Hematopoietic multipotent progenitor cell treated with erythropoietin and hydrocortisone succinate and interleukin-3 and kit ligand, for 8 days (in vitro differentiated cells): ENCODE measurements at regions not wholly inside any gene's neighbourhood (a gene's known extent, or its start where the extent isn't known, plus 50 kb on each side); places are given as distances from the start of the nearest gene placed in this dataset.
A peak's percentile ranks its signal among the peaks of the same experiment; 100 is the strongest.

Experiments used
- DNase-seq: peaks from one replicate; pipeline ENCODE4 v3.0.0-alpha.2; 2015

DNA sequence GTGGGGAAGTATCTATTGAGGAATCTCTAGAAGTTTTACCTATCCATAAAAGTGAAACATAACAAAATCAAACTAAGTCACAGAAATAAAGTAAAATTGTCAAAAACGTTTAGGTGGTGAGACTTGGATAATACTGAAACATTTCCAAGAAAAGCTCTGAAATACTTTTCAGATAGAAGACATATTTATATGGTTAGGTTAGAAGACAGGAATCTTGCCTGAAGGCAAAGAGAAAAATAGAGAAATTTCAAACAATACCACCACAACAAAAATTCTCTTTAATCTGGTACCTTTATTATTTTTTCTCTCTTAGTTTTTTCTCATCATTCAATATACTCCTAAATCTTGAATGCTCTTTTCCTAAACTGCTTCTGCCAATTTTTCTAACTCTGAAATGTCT is 222.7 kb upstream of the PLSCR5 start:
- DNase-seq = no peak

DNA sequence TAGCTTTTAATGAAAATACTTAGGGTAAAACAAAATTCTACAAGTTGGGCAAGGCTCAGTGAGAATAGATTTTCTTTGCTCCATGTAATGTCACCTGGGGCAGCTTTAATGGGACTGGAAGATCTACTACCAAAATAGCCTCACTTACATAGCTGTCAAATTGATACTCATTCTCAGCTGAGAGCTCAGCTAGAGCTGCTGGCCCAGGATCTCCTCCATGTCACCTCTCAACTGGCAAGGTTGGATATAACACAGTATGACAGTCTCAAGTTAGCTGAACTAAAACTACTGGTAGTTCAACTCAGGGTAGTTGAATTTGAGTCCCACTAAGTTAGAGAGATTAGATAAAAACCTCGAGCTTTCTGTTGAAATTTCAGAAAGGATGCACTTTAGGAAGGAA is 218.5 kb upstream of the PLSCR5 start:
- no peak for DNase-seq

DNA sequence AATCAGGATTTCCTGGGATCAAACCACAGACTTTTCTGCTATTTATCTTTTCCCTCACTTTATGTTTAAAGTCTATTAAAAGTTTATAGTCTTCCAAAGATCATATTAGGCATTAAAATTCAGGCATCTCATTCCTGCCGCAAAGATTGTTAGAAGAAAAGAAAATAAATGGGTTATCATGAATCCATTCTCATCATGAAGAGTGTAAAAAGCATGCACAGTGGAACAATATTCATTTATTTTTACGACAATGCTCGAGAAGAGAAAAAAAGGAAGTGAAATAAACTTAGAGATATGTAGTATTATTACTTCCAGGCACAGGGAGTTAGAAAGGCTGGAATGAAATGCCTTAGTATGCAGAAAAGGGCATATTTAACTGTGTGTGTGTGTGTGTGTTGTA is 213.7 kb upstream of the PLSCR5 start:
- no peak for DNase-seq

DNA sequence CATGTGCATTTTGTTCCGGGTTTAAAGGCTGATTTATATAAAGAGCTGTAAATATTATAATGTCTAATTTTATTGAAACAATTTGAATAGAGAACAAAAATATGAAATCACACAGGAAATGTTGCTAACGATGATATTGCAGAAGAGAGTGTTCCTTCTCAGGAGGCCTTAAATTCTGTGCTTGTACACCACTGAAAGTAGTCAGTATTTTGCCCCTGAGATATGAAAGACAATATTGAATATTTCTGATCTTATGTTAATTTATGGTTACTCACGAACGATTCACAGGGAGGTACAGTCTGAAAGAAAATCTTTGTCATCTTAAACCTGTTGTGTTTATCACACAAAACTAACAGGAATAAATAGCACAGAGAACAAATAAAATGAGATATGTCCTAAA is 213.2 kb upstream of the PLSCR5 start:
- DNase-seq = no peak

DNA sequence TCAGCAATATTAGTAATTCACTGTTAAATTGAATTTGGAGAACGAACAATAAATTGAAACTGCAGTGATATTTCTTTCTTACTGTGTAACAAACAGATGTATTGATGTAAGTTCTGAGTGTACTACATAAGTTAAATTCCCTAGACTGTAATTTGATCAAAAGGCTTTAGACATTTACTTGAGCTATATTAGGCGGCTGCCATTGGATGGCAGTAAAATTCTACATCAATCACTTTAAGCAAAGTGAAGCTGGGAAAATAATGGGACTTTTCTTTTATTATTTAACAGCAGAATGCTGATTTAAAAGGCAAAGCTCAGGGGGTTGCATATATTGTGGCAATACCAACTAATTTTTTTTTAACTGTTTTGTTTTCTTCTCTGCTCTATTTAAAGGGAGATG is 212.6 kb upstream of the PLSCR5 start:
- peak; percentile 2 for DNase-seq

DNA sequence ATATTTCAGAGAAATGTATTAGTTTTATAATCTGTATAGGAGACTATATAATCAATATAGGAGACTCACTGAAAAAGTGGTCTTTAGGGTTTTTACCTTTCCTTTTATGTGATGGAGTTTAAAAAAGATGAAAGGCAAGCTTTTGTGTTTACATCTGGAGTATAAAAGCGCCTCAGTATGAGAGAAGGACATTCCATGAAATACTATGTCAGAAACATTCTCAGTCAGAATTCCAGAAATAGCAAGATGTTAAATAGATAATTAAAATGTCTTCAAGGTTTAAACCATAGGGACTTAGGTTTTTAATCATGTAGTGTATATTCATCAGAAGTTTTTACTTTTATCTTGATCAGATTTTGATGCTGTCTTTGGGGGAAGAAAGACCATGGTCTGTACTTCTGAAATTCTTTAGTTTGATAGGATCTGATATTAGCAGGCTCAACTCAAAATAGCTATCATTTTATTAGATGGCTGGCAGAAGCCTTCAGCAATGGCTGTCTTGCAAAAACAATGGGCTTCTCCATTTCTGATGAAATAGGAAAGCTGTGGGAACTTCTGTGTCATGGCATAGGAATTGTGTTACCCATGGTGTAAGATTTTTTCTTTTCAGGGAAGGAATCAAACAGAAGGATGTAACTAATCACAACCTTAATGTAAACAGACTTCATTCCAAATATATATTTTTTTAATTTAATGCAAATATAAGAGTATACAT is 209.6 kb upstream of the PLSCR5 start:
- DNase-seq = no peak

DNA sequence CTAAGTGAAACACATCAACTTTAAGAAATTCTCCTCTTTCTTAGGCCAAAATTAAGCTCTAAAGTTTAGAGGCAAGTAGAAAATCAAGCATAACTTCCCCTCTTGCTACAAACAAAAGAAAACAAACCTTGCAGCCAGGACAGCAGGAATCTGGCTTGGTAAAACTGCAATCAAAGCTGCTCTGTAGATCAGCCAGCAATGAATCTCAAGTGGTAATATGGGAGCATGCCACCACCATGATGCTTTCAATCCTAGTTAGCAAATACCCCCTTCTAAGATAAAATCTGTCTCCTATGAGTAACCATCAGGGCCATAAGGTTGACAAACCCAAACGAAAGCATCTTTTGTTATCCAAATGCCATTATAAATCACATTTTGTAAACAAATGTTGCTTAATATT is 208.3 kb upstream of the PLSCR5 start:
- DNase-seq = no peak

DNA sequence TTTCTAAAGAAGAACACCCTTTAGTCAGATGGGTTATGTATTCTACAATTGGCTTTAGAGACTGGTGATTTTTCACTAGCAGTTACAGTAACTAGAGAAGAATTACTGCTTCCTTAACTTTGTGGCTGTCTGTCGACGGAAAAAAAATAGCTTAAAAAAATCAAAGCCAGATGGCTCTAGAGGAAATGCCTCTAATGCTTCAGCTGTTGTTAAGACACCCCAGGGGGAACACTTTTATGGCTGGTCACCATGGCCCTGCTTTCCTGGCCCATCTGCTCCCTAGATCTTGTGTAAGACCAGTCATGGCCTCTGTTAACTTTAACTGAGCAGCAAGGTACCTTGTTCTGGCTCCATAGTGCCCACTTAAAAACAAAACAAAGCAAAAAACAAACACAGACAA is 198.6 kb upstream of the PLSCR5 start:
- no peak for DNase-seq

DNA sequence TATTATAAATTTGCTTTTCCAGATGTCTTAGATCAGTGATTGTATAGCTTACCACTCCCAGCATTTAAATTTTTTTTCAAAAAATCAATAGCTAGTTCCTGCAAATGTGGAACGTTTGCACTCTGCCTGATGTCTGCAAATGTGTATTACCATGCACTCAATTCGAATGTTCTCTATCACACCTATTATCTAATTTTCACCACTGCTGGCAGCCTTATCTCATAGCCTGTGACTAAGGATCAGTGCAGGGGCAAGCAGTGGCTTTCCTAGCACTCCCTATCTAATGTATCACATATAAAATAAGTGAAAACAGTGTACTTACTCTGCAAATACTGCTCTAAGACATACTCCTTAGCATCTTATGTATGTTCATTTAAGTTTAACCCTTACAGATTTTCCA is 196.3 kb upstream of the PLSCR5 start:
- no peak for DNase-seq

DNA sequence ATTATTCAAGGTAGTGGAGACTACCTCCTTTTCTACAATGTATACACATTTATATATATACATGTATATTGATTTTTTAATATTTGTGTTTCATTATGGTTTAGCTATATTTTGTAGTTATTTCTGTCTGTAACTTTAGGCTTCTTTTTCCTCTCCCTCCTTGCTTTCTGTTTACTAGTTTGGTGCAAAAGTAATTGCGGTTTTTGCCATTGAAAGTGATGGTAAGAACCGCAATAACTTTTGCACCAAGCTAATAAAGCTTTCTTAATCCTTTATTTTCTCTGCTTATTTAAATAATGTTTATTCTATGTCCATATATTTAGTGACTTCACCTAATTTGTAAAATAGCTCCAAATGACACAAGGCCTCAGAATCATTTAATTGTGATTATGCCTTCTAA is 195.3 kb upstream of the PLSCR5 start:
- DNase-seq = no peak

DNA sequence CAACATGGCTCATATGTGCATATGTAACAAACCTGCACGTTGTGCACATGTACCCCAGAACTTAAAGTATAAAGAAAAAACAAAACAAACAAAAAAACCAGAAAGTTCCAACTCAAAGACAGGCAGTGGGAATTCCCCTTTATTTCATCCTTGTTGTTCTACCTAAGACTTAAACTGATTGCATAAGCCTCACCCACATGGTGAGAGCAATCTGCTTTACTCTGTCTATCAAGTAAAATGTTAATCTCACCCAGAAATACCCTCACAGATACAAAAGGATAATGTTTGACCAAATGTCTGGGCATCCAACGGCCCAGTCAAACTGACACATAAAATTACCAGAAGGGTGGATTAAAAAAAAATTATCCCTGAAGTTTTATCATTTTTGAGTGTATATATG is 190.9 kb upstream of the PLSCR5 start:
- DNase-seq = no peak

DNA sequence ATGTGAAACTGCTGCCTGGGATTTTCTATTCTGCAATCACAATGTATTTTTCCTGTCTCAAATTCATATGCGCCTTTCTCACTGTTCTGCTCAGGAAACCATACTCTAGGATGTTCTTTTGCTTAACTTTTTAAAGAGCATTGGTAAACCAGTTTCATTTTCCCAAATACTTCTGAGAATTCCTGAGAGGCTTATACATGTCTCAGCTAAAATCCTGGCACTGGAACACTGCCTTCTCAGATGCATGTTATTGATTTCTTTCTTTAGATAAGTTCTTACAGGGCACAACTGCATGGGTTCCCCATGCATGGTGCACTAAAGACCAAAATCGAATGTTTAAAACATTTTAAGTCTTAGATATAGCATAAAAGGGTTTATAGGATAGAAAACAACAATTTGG is 178.3 kb upstream of the PLSCR5 start:
- DNase-seq = no peak

DNA sequence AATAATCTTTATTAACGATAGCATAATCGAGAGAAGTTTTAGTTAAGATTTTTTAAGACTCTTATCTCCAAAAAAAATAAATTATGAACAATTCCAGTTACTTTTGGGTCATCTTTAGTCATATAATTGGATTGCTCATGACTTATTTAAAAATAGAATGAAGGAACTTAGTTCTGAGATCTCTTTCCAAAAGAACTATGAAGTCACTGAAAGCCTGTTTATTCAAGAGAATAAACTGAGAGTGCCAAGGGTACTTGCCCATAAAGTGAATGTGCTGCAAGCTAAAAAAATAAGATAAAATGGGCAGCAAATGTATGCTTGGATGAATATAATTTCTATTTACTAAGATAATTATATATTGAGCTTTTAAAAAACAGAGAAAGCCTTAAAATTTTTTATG is 176.5 kb upstream of the PLSCR5 start:
- no peak for DNase-seq

DNA sequence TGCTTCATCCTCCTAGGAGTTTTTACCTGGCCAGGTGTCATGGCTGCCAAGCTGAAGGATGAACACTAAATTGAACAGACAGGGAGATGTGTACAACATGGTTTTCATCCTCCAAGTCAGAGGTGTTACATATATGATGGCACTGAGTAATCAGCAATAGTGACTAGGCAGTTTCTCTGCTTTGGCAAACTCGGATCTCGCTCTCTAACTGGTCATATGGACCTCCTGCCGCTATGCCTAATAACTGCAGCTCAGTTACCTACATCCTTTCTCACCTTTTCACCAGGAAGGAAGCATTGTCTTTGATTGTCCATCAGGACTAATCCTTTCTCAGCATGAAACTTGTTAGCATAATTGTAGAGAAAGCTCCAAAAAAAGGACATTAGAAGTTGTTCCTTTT is 175.9 kb upstream of the PLSCR5 start:
- DNase-seq = no peak

DNA sequence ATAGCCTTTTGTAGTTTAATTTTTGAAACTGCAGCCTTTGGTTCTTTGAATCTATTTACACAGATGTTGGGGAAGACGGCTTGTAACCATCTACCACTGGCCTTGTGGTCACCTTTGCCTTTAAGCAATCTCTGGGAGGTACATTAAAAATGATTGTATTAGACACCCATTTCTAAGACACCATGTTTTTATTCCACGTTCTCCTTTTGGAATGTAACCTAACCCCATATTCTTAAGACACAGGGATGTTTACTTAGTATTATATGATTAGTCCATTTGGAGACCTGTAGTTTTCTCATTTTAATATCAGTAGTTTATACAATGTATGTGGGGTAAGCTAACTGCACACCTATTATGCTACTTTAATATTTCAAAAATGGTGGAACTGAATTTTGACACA is 175.1 kb upstream of the PLSCR5 start:
- DNase-seq = no peak

DNA sequence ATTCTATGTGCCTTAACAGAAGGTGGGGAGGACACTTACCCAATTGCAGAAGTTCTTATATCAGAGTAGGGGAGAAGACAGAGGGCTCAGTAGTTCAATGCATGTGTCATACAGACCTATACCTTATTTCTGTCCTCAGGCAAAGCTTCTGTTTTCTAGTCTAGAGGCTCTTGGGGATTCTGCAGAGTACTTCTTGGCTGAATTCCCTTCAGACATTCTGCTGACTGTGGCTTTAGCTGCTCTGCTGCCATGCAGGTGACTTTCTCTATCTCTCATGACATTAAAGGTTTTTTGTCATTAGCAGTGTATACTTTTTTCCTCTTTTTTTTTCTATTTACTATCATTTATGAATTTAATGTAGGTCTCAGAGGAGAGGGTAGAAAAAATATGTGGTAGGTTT is 172.8 kb upstream of the PLSCR5 start:
- no peak for DNase-seq

DNA sequence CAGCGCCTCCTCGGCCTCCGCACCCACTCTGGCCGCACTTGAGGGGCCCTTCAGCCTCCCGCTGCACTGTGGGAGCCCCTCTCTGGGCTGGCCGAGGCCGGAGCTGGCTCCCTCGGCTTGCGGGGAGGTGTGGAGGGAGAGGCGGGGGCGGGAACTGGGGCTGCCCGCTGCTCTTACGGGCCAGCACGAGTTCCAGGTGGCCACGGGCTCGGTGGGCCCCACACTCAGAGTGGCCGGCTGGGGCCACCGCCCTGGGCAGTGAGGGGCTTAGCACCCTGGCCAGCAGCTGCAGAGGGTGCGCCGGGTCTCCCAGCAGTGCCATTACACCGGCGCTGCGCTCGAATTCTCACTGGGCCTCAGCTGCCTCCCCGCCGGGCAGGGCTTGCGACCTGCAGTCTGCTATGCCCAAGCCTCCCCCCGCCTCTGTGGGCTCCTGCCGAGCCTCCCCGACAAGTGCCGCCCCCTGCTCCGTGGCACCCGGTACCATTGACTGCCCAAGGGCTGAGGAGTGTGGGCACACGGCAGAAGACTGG is 167.1 kb upstream of the PLSCR5 start:
- DNase-seq = no peak

DNA sequence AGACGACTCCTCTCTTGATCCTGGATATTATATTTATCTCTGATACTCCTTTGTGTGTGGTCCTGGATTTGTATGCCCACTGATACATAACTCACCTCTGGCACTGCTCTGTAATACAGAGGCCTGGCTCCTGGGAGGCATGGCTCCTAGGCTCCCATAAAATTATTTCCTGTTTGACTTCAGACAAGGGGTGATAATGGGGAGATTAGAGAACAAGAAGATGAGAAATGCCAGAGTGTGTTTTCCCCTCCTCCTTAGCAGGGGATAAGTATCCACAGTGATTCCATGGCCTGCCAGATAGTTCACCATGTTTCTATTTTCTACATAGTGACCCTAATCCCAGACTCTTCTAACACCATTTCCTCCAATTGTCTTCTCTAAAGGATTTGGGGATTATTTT is 165.7 kb upstream of the PLSCR5 start:
- no peak for DNase-seq

DNA sequence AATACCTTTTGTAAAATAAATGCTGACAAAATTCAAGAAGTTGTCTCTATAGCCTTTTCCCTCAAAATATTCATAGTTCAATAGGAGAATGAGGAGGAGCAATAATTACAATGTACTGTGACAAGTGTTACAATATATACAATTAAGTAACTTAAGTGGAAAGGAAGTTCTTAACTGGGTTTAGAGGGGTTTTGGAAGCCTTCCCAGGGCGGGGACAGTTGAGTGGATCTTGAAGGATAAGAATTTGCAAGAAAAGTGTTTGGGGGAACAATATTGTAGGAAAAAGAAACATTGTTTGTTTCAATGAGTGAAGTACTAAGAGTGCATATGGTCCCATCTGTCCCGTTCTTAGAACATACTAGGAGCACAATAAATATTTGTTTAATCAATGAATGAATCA is 165.2 kb upstream of the PLSCR5 start:
- no peak for DNase-seq

DNA sequence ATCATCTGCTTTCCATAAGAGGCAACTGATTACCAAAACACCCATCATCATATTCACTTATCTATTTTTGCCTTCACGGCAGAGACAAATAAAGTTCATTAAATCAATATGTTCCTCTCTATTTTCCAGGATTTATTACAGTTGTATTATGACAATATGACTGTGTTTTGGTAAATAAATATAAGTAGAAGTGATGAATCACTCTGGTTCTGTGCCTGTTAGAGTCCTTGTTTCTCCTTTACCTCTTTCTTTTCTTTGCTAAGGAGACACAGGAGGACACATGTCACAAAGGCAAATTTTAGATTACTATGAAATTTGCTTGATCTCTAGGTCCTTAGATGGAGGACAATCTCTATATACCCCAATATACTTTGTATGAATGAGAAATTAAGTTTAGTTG is 152.6 kb upstream of the PLSCR5 start:
- no peak for DNase-seq

DNA sequence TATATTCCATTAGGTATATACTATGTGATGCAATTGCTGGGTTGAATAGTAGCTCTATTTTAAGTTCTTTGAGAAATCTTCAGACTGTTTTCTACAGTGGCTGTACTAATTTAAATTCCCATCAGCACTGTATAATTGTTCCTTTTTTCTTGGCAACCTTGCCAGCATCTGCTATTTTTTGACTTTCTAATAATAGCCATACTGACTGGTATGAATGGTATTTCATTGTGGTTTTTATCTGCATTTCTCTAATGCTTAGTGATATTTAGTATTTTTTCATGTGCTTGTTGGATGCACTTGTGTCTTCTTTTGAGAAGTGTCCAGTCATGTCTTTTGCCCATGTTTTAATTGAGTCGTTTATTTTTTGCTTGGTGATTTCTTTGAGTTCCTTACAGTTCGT is 145.1 kb upstream of the PLSCR5 start:
- no peak for DNase-seq

DNA sequence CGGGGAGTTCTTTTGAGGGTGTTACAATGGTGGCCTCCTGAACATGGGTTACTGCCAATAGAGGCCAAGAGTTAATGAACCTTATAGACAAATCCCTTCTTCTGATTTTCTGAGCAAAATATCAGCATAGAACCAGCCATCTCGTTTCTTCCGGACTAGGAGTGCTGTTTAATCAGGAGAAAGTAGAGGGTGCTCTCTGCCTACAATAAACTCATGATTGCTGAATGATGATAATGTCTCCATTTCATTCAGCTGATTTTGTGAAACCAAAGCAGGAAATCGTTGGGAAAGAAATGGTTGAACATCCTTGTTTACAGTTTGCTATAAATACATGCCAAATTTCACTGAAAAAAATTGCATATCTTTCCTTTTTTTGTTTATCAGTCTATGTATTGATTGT is 142.8 kb upstream of the PLSCR5 start:
- DNase-seq = no peak

DNA sequence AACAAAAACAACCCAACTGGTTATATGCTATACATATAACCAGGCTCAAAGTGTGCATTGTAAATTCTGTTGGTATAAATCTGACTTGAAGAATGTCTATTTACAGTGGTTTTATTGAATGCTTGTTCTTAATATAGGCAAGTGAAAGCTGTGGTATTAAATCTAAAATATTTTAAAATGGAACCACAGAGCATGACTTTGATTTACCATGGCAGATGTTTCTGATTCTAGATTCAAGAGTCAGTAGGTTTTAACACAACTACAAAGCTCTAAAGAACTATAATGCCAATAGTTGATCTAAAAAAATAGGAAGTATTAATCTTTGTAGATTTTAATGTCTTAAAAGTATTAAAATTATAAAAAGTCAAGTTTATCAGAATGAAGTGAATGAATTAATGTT is 141.9 kb upstream of the PLSCR5 start:
- DNase-seq = no peak

DNA sequence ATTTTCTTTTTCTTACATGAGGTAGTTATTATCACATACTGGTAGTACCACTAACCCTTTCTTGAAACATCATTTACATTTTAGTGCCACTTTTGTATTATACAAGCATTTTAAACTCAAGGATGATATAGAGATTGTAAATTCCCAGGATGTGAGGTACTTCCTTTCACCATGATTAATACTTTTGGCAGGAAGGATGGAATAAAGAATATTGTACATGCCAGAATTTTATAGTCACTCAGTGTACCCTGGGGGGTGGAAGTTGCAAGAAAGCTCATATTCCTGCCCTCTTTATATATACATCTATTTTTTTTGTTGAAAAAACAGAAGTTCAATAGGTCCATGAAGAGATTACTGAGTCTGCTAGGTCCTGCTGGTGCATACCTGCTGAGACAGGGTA is 141.0 kb upstream of the PLSCR5 start:
- DNase-seq = no peak

DNA sequence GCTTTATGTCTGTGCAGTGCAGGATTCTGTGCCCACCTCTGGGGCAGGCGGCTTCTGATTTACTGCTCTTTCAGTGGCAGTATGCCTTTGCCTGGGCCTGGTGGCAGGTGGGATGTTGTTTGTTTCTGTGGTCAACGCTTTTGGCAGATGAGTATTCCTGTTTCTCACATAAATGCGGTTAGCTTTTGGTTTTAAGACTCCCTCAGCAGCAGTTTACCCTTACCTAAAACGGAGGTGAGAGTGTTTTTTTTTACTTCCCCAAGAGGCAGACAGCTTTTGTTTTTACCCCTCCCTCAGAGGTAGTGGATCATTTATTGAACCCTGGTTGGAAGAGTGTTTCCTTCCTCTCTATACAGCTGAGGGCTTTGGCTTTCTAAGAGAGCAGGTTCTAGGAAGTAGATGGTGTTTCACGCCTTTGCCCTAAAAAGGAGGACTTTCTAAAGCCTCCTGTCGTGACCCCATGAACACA is 134.1 kb upstream of the PLSCR5 start:
- DNase-seq = no peak
